DOHH2 (cell line): ENCODE measurements at regions not wholly inside any gene's neighbourhood (a gene's known extent, or its start where the extent isn't known, plus 50 kb on each side); places are given as distances from the start of the nearest gene placed in this dataset.
"Not testable (repeated sequence)": the region's sequence is repeated elsewhere in the genome, so short reads cannot be mapped to it uniquely, and the experiment has no call there.

ENCODE experiments used
- H3F3A ChIP-seq: fragments of 200-600 bp; sonication (generic), shearing (Covaris generic); 2 replicates; pipeline ENCODE4 v1.6.0; 2016; ENCODE audit warnings: antibody characterized with exemption, mild to moderate bottlenecking; ENCODE audit not compliant: control insufficient read depth, insufficient read depth
- H3K27ac ChIP-seq: fragments of 200-600 bp; sonication (generic); 2 replicates; pipeline ENCODE4 v1.5.1; 2014; ENCODE audit warnings: low read depth, mild to moderate bottlenecking, low read length, moderate library complexity
- H3K27me3 ChIP-seq: fragments of 200-600 bp; sonication (generic); 2 replicates; pipeline ENCODE4 v1.6.1; 2014; ENCODE audit warnings: mild to moderate bottlenecking, low read length, mixed read lengths; ENCODE audit not compliant: control insufficient read depth
- H3K36me3 ChIP-seq: fragments of 200-600 bp; sonication (generic); 2 replicates; pipeline ENCODE4 v1.6.1; 2014; ENCODE audit warnings: mild to moderate bottlenecking, low read length, moderate library complexity, mixed read lengths; ENCODE audit not compliant: control insufficient read depth
- H3K4me1 ChIP-seq: fragments of 200-600 bp; sonication (generic); 2 replicates; pipeline ENCODE4 v1.6.1; 2014; ENCODE audit warnings: mild to moderate bottlenecking, low read length, mixed read lengths; ENCODE audit not compliant: control insufficient read depth
- H3K4me2 ChIP-seq: fragments of 200-600 bp; sonication (generic); 2 replicates; pipeline ENCODE4 v1.6.0; 2014; ENCODE audit warnings: mild to moderate bottlenecking, low read length, moderate library complexity
- H3K4me3 ChIP-seq: fragments of 200-600 bp; sonication (generic); 2 replicates; pipeline ENCODE4 v1.5.1; 2014; ENCODE audit warnings: mild to moderate bottlenecking, low read length, mixed read lengths
- H3K79me2 ChIP-seq: fragments of 200-600 bp; sonication (generic); 2 replicates; pipeline ENCODE4 v1.6.1; 2014; ENCODE audit warnings: mild to moderate bottlenecking, low read length, mixed read lengths; ENCODE audit not compliant: control insufficient read depth
- H3K9me2 ChIP-seq: fragments of 200-600 bp; sonication (generic); replicated peaks from 2 replicates; pipeline ENCODE4 v1.6.1; 2014; ENCODE audit warnings: mild to moderate bottlenecking, low read length, mixed read lengths; ENCODE audit not compliant: control insufficient read depth
- H3K9me3 ChIP-seq: fragments of 200-600 bp; sonication (generic); 2 replicates; pipeline ENCODE4 v1.6.1; 2014; ENCODE audit warnings: antibody characterized with exemption, low read length, mixed read lengths; ENCODE audit not compliant: control insufficient read depth, insufficient read depth
- H4K20me1 ChIP-seq: fragments of 200-600 bp; sonication (generic); 2 replicates; pipeline ENCODE4 v1.6.0; 2014; ENCODE audit warnings: low read depth, mild to moderate bottlenecking, antibody characterized with exemption, low read length, moderate library complexity; ENCODE audit not compliant: control insufficient read depth, insufficient read depth
- EZH2phosphoT487 ChIP-seq: fragments of 200-600 bp; sonication (generic); IDR thresholded peaks from 2 replicates; pipeline ENCODE4 v1.6.1; 2017; ENCODE audit warnings: borderline replicate concordance, mild to moderate bottlenecking, antibody characterized with exemption, low read length, moderate library complexity, mixed read lengths
- TF ChIP-seq, protein P1 (sequence below): fragments of 200-600 bp; sonication (generic); IDR thresholded peaks from one replicate; pipeline ENCODE4 v1.5.1; 2014; ENCODE audit warnings: antibody characterized with exemption, mild to moderate bottlenecking, low read depth, low read length; ENCODE audit not compliant: poor library complexity, severe bottlenecking

DNA sequence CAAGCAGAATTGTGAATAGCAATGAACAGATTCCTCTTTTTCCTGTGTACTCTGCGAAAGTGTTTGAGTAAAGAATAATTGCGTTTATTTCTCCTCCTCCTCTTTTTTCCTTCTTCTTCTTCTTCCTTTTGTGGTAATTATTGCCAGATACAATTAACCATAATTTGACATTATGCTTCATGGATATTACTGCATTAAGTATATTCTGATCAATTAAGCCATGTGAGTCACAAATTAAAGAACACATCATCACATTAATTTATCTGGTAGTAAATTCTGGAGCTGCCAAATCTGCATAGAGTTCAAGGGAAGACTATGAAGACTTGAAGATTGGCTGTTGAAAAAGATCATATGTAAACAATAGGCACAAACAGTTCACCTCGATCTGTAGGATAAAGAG lies 72.9 kb upstream of the TFPI start:
- no peaks in the 10 kb centered on the region for H3K36me3 ChIP-seq
- no peaks in the 10 kb centered on the region for H3K4me1 ChIP-seq
- no peak overlapping the region for H3K4me2 ChIP-seq
- H3F3A ChIP-seq = no peaks in the 10 kb centered on the region
- TF ChIP-seq, protein P1, sequence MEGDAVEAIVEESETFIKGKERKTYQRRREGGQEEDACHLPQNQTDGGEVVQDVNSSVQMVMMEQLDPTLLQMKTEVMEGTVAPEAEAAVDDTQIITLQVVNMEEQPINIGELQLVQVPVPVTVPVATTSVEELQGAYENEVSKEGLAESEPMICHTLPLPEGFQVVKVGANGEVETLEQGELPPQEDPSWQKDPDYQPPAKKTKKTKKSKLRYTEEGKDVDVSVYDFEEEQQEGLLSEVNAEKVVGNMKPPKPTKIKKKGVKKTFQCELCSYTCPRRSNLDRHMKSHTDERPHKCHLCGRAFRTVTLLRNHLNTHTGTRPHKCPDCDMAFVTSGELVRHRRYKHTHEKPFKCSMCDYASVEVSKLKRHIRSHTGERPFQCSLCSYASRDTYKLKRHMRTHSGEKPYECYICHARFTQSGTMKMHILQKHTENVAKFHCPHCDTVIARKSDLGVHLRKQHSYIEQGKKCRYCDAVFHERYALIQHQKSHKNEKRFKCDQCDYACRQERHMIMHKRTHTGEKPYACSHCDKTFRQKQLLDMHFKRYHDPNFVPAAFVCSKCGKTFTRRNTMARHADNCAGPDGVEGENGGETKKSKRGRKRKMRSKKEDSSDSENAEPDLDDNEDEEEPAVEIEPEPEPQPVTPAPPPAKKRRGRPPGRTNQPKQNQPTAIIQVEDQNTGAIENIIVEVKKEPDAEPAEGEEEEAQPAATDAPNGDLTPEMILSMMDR = no peak
- TF ChIP-seq EZH2phosphoT487 = no peak
- no peaks in the 10 kb centered on the region for H3K27me3 ChIP-seq
- no peaks in the 10 kb centered on the region for H4K20me1 ChIP-seq
- H3K79me2 ChIP-seq = no peaks in the 10 kb centered on the region
- no peaks in the 10 kb centered on the region; the same call in 1 of the 2 replicates for H3K9me2 ChIP-seq
- H3K9me3 ChIP-seq = no peaks in the 10 kb centered on the region
- no peak overlapping the region for H3K4me3 ChIP-seq
- no peak overlapping the region for H3K27ac ChIP-seq

DNA sequence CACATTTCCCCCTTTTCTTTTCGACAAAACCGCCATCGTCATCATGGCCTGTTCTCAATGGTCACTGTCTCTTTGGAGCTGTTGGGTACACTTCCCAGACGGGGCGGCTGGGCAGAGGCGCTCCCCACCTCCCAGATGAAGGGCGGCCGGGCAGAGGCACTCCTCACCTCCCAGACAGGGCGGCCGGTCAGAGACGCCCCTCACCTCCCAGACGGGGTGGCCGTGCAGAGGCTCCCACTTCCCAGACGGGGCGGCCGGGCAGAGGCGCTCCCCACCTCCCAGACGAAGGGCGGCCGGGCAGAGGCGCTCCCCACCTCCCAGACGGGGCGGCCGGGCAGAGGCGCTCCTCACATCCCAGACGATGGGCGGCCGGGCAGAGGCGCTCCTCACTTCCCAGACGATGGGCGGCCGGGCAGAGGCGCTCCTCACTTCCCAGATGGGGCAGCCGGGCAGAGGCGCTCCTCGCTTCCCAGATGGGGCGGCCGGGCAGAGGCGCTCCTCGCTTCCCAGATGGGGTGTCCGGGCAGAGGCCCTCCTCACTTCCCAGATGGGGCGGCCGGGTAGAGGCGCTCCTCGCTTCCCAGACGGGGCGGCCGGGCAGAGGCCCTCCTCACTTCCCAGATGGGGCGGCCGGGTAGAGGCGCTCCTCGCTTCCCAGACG lies 82.6 kb upstream of the TFPI start:
- not testable (repeated sequence) for H3K27ac ChIP-seq, H3K27me3 ChIP-seq, H3K79me2 ChIP-seq, H3F3A ChIP-seq, H3K4me1 ChIP-seq, H3K4me2 ChIP-seq, H3K9me2 ChIP-seq, H3K36me3 ChIP-seq, H4K20me1 ChIP-seq, H3K4me3 ChIP-seq, H3K9me3 ChIP-seq

DNA sequence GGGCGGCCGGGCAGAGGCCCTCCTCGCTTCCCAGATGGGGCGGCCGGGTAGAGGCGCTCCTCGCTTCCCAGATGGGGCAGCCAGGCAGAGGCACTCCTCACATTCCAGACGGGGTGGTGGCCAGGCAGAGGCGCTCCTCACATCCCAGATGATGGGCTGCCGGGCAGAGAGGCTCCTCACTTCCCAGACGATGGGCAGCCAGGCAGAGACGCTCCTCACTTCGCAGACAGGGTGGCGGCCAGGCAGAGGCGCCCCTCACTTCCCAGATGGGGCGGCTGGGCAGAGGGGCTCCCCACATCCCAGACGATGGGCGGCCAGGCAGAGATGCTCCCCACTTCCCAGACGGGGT lies 83.1 kb upstream of the TFPI start:
- not testable (repeated sequence) for H3K4me1 ChIP-seq, H3K4me3 ChIP-seq, H3K79me2 ChIP-seq, H3K4me2 ChIP-seq, H3K36me3 ChIP-seq, H3K27ac ChIP-seq, H3K9me3 ChIP-seq, H3K27me3 ChIP-seq, H3F3A ChIP-seq, H3K9me2 ChIP-seq, H4K20me1 ChIP-seq

DNA sequence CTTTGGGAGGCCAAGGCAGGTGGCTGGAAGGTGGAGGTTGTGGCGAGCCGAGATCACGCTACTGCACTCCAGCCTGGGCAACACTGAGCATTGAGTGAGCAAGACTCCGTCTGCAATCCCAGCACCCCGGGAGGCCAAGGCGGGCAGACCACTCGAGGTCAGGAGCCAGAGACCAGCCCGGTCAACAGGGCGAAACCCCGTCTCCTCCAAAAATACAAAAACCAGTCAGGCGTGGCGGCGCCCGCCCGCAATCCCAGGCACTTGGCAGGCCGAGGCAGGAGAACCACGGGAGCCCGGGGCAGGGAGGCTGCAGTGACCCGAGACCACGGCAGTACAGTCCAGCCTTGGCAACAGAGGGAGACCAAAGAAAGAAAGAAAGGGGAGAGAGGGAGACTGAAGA lies 83.5 kb upstream of the TFPI start:
- H4K20me1 ChIP-seq, H3K79me2 ChIP-seq, H3K9me3 ChIP-seq, H3K4me1 ChIP-seq, H3K4me2 ChIP-seq, H3K27ac ChIP-seq, H3K27me3 ChIP-seq, H3K9me2 ChIP-seq, H3K36me3 ChIP-seq, H3F3A ChIP-seq, H3K4me3 ChIP-seq: not testable (repeated sequence)

DNA sequence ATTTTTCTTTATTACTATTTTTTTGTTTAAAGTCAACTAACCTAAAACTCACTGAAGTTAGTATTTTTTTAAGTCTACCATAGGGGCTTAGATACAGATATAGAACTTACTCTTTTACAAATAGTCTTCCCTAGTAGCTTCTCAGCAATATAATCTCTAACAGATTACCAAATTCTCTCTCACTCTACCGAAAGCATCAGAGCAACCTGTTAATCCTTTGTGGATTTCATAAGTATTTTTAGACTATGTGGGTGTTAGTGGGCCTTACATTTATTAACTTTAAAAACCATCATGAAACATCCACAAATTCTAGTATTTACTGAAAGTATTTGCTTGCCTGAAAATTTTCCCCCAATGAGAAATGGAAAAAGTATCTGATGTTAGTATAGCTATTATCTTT lies 84.6 kb upstream of the TFPI start:
- Histone ChIP-seq H4K20me1 (no peaks in the 10 kb centered on the region), H3K4me2 (no peak overlapping the region), H3K4me3 (no peak overlapping the region), H3K36me3 (no peaks in the 10 kb centered on the region), H3K9me2 (no peaks in the 10 kb centered on the region), H3K27me3 (no peaks in the 10 kb centered on the region), H3F3A (no peaks in the 10 kb centered on the region), H3K9me3 (no peaks in the 10 kb centered on the region), H3K79me2 (no peaks in the 10 kb centered on the region), H3K4me1 (no peaks in the 10 kb centered on the region), H3K27ac (no peak overlapping the region)
- TF ChIP-seq, protein P1 = no peak
- TF ChIP-seq EZH2phosphoT487 = no peak
